B cell (primary cell): ENCODE measurements at regions not wholly inside any gene's neighbourhood (a gene's known extent, or its start where the extent isn't known, plus 50 kb on each side); places are given as distances from the start of the nearest gene placed in this dataset.

Experiments used
- ATAC-seq: fragments of 200-7000 bp; cut with Tn5 transposase; one replicate; pipeline ENCODE4 v1.10.0; 2021; ENCODE audit warnings: low read depth, mild to moderate bottlenecking, moderate number of reproducible peaks, moderate library complexity
- CTCF ChIA-PET: fragments of 350-600 bp; sonication (Branson Sonifier 250); formaldehyde crosslinking; loops from one replicate; lab custom pipeline; 2021; ENCODE audit warnings: antibody characterized with exemption, inconsistent platforms; lab: Charles Lee
- POLR2A ChIA-PET: fragments of 350-600 bp; sonication (Branson Sonifier 250); formaldehyde crosslinking; loops from one replicate; lab custom pipeline; 2021; ENCODE audit warnings: antibody characterized with exemption; lab: Charles Lee
- DNase-seq: peaks from one replicate; pipeline ENCODE4 v3.0.0; 2013
- H2AFZ ChIP-seq: 2 replicates; pipeline ENCODE4 v1.6.1; 2012; ENCODE audit warnings: mild to moderate bottlenecking, low read depth, low read length; ENCODE audit not compliant: insufficient read depth, poor library complexity, severe bottlenecking
- H3K27ac ChIP-seq, 2 donors: 1 replicate in 1 of 2; 2 replicates in 1 of 2; pipeline ENCODE4 v1.5.1; 2012 to 2013; ENCODE audit warnings: low read length in 2 of 2, mild to moderate bottlenecking in 2 of 2, moderate library complexity in 1 of 2
- H3K27me3 ChIP-seq, 4 experiments: fragments of 200-600 bp in 1 of 4; sonication (generic) in 1 of 4; replicated peaks in 1 of 4; 1 replicate in 2 of 4; 2 replicates in 2 of 4; pipeline versions ENCODE4 v1.6.1 to v1.7.0; 2013 to 2016; ENCODE audit warnings: low read length in 3 of 4, mild to moderate bottlenecking in 2 of 4, mixed read lengths in 1 of 4, moderate library complexity in 1 of 4; ENCODE audit not compliant: insufficient read depth in 4 of 4, control insufficient read depth in 3 of 4; ENCODE audit errors: control extremely low read depth in 1 of 4
- H3K36me3 ChIP-seq, 2 experiments: replicated peaks in 1 of 2; 1 replicate in 1 of 2; 2 replicates in 1 of 2; pipeline versions ENCODE4 v1.6.1 to v1.7.1; 2013; ENCODE audit warnings: low read length in 1 of 2; ENCODE audit not compliant: insufficient read depth in 2 of 2, control insufficient read depth in 1 of 2; ENCODE audit errors: control extremely low read depth in 1 of 2, extremely low read depth in 1 of 2
- H3K4me1 ChIP-seq, 2 donors: fragments of 200-600 bp in 1 of 2; sonication (generic) in 1 of 2; 1 replicate in 1 of 2; 2 replicates in 1 of 2; pipeline versions ENCODE4 v1.5.1 to v1.6.1; 2013 to 2017; ENCODE audit warnings: low read length in 2 of 2; ENCODE audit not compliant: control insufficient read depth in 2 of 2, insufficient read depth in 2 of 2
- H3K4me2 ChIP-seq: replicated peaks from 2 replicates; pipeline ENCODE3; 2012; ENCODE audit warnings: mild to moderate bottlenecking, low read depth, low read length; ENCODE audit not compliant: poor library complexity, severe bottlenecking
- H3K4me3 ChIP-seq, 5 experiments: fragments of 200-600 bp in 1 of 5; sonication (generic) in 1 of 5; 1 replicate in 3 of 5; 2 replicates in 2 of 5; pipeline versions ENCODE4 v1.5.1 to v1.7.0; 2011 to 2016; ENCODE audit warnings: low read length in 4 of 5, mild to moderate bottlenecking in 4 of 5, low read depth in 2 of 5, control low read depth in 1 of 5, moderate library complexity in 1 of 5; ENCODE audit not compliant: insufficient read depth in 1 of 5; ENCODE audit errors: control extremely low read depth in 1 of 5, extremely low read depth in 1 of 5
- H3K79me2 ChIP-seq: fragments of 200-600 bp; sonication (generic); one replicate; pipeline ENCODE4 v1.6.0; 2016; ENCODE audit warnings: low read length; ENCODE audit not compliant: control insufficient read depth, insufficient read depth
- H3K9ac ChIP-seq: fragments of 200-600 bp; sonication (generic); 2 replicates; pipeline ENCODE4 v1.6.1; 2017; ENCODE audit warnings: mild to moderate bottlenecking, low read length, moderate library complexity
- H3K9me3 ChIP-seq, 3 donors: one replicate each; pipeline versions ENCODE4 v1.6.1 to v1.7.1; 2013; ENCODE audit warnings: low read length in 2 of 3; ENCODE audit not compliant: control insufficient read depth in 2 of 3, insufficient read depth in 1 of 3; ENCODE audit errors: control extremely low read depth in 1 of 3
- H4K20me1 ChIP-seq: 2 replicates; pipeline ENCODE4 v1.6.0; 2012; ENCODE audit warnings: mild to moderate bottlenecking, low read length; ENCODE audit not compliant: insufficient read depth, control insufficient read depth, poor library complexity, severe bottlenecking
- H3K27ac Mint-ChIP-seq: one replicate; pipeline ENCODE4 v1.8.0; 2021; ENCODE audit warnings: mixed read lengths
- H3K27me3 Mint-ChIP-seq: one replicate; pipeline ENCODE4 v1.8.0; 2021; ENCODE audit warnings: mixed read lengths
- H3K4me1 Mint-ChIP-seq: one replicate; pipeline ENCODE4 v1.8.0; 2021; ENCODE audit warnings: mixed read lengths
- H3K4me3 Mint-ChIP-seq: one replicate; pipeline ENCODE4 v1.8.0; 2021; ENCODE audit warnings: mixed read lengths
- H3K9me3 Mint-ChIP-seq: one replicate; pipeline ENCODE4 v1.8.0; 2022; ENCODE audit warnings: mixed read lengths; ENCODE audit not compliant: insufficient read depth
- EZH2 ChIP-seq: IDR thresholded peaks from 2 replicates; pipeline ENCODE4 v1.6.1; 2012; ENCODE audit warnings: borderline replicate concordance, low read depth, mild to moderate bottlenecking, moderate library complexity, low read length; ENCODE audit not compliant: insufficient read depth, poor library complexity, severe bottlenecking
- WGBS: methylation state at CpG from one replicate; pipeline ENCODE4 v1.1.5; 2013; ENCODE audit warnings: missing lambda C conversion rate; ENCODE audit not compliant: insufficient coverage; 5-methylcytosine and 5-hydroxymethylcytosine counted together
- intact Hi-C: fragments of 100-400 bp; cut with micrococcal nuclease; formaldehyde crosslinking; loops from one replicate; pipeline ENCODE4 v1.10.0; 2022
- TF ChIP-seq, protein P1 (sequence below): fragments of 200-600 bp; IDR thresholded peaks from one replicate; pipeline ENCODE4 v1.8.0; 2022; ENCODE audit warnings: antibody characterized with exemption, mild to moderate bottlenecking

- no peaks in the 10 kb centered on the region for H3K4me1 Mint-ChIP-seq
- H3K27ac Mint-ChIP-seq: no peak overlapping the region
- TF ChIP-seq EZH2: no peak
- TF ChIP-seq, protein P1, sequence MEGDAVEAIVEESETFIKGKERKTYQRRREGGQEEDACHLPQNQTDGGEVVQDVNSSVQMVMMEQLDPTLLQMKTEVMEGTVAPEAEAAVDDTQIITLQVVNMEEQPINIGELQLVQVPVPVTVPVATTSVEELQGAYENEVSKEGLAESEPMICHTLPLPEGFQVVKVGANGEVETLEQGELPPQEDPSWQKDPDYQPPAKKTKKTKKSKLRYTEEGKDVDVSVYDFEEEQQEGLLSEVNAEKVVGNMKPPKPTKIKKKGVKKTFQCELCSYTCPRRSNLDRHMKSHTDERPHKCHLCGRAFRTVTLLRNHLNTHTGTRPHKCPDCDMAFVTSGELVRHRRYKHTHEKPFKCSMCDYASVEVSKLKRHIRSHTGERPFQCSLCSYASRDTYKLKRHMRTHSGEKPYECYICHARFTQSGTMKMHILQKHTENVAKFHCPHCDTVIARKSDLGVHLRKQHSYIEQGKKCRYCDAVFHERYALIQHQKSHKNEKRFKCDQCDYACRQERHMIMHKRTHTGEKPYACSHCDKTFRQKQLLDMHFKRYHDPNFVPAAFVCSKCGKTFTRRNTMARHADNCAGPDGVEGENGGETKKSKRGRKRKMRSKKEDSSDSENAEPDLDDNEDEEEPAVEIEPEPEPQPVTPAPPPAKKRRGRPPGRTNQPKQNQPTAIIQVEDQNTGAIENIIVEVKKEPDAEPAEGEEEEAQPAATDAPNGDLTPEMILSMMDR: no peak
- WGBS: 88% methylated on average over 10 of the region's 10 CpGs
- H3K27me3 ChIP-seq: no peaks in the 10 kb centered on the region
- ChIA-PET POLR2A (no interaction called here), CTCF (no interaction called here)
- H3K4me3 Mint-ChIP-seq: no peak overlapping the region
- H3K4me3 ChIP-seq: no peak overlapping the region
- ATAC-seq (no peak), DNase-seq (no peak)
- no peaks in the 10 kb centered on the region for H3K4me1 ChIP-seq
- H3K79me2 ChIP-seq: no peaks in the 10 kb centered on the region
- peaks cover 12% of the 10 kb centered on the region for H3K27me3 Mint-ChIP-seq
- no peaks in the 10 kb centered on the region for H3K9me3 ChIP-seq
- peaks cover 2% of the 10 kb centered on the region for H3K9me3 Mint-ChIP-seq
- intact Hi-C loops: no loop called here
- H2AFZ ChIP-seq: no peak overlapping the region
- H3K9ac ChIP-seq: no peak overlapping the region
- H3K4me2 ChIP-seq: no peak overlapping the region
- H3K27ac ChIP-seq: no peak overlapping the region
- H4K20me1 ChIP-seq: no peaks in the 10 kb centered on the region
- H3K36me3 ChIP-seq: no peaks in the 10 kb centered on the region
These were observed 57.9 kb downstream of the MAFB start for GRCh38 chr20:40631119-40631631.

- H3K27me3 Mint-ChIP-seq: peaks cover 9% of the 10 kb centered on the region
- no peak overlapping the region for H3K4me2 ChIP-seq
- no peak for DNase-seq
- no peaks in the 10 kb centered on the region for H3K36me3 ChIP-seq
- H3K4me3 ChIP-seq: no peak overlapping the region
- intact Hi-C loops: no loop called here
- no peaks in the 10 kb centered on the region for H3K9me3 ChIP-seq
- WGBS: 54% methylated on average over 2 of the region's 3 CpGs
- no peak overlapping the region for H3K4me3 Mint-ChIP-seq
- H4K20me1 ChIP-seq: no peaks in the 10 kb centered on the region
- H3K9ac ChIP-seq: no peak overlapping the region
- H2AFZ ChIP-seq: no peak overlapping the region
- H3K27me3 ChIP-seq: no peaks in the 10 kb centered on the region
- H3K4me1 Mint-ChIP-seq: no peaks in the 10 kb centered on the region
- no peak for TF ChIP-seq EZH2
- TF ChIP-seq, protein P1: no peak
- no peaks in the 10 kb centered on the region for H3K79me2 ChIP-seq
- H3K9me3 Mint-ChIP-seq: peaks cover 2% of the 10 kb centered on the region
- CTCF ChIA-PET: no interaction called here
- ATAC-seq: no peak
- no peaks in the 10 kb centered on the region for H3K4me1 ChIP-seq
- H3K27ac Mint-ChIP-seq: no peak overlapping the region
- no peak overlapping the region for H3K27ac ChIP-seq
- POLR2A ChIA-PET: no interaction called here
These were observed 58.3 kb downstream of the MAFB start for GRCh38 chr20:40630713-40631112.
